Body of pancreas (tissue), 4 donors: ENCODE measurements at regions not wholly inside any gene's neighbourhood (a gene's known extent, or its start where the extent isn't known, plus 50 kb on each side); places are given as distances from the start of the nearest gene placed in this dataset.

Experiments used
- CTCF ChIP-seq, 7 experiments: fragments of 450-650 bp in 4 of 7; fragments of 200-600 bp in 3 of 7; sonication (generic) in 3 of 7; IDR thresholded peaks; one replicate each; pipeline ENCODE4 v1.5.1; 2016 to 2019; ENCODE audit warnings: antibody characterized with exemption in 7 of 7
- POLR2A ChIP-seq, 3 donors: fragments of 450-650 bp; IDR thresholded peaks; one replicate each; pipeline ENCODE4 v1.6.1; 2016; ENCODE audit warnings: antibody characterized with exemption in 3 of 3, mild to moderate bottlenecking in 2 of 3

GRCh38 chrX:95693365-95693764 is 991.3 kb upstream of the DIAPH2 start:
- TF ChIP-seq CTCF (IDR thresholded peaks at IDR 0.05) (no peak), POLR2A (IDR thresholded peaks at IDR 0.05) (no peak)
